PC-9 (cell line): ENCODE measurements at regions not wholly inside any gene's neighbourhood (a gene's known extent, or its start where the extent isn't known, plus 50 kb on each side); places are given as distances from the start of the nearest gene placed in this dataset.

ENCODE experiments used
- BruUV-seq: library from RNA; stranded (reverse); fragments of 400-500 nt; replicated peaks from 2 replicates; lab custom pipeline; 2021; lab: Mats Ljungman, UMichigan
- CTCF ChIA-PET: fragments of 300-600 bp; sonication (Branson Sonifier 250); formaldehyde crosslinking; loops from one replicate; lab custom pipeline; 2022; ENCODE audit warnings: antibody characterized with exemption; lab: Charles Lee
- POLR2A ChIA-PET: fragments of 300-600 bp; sonication (Branson Sonifier 250); formaldehyde crosslinking; loops from one replicate; lab custom pipeline; 2022; ENCODE audit warnings: antibody characterized with exemption; ENCODE audit not compliant: unreplicated experiment; lab: Charles Lee
- DNase-seq, 2 experiments: peaks; one replicate each; pipeline versions ENCODE4 v3.0.0 to v3.0.0-alpha.2; 2015 to 2022; ENCODE audit warnings: mixed read lengths in 1 of 2
- H2AFZ ChIP-seq: fragments of 200-600 bp; sonication (generic); 2 replicates; pipeline ENCODE4 v1.8.1; 2017; ENCODE audit warnings: antibody characterized with exemption
- H3F3A ChIP-seq: fragments of 200-600 bp; sonication (generic); 2 replicates; pipeline ENCODE4 v1.8.1; 2017; ENCODE audit warnings: antibody characterized with exemption, mild to moderate bottlenecking, low read depth; ENCODE audit not compliant: insufficient read depth
- H3K27ac ChIP-seq: fragments of 200-600 bp; sonication (generic); 2 replicates; pipeline ENCODE4 v1.6.1; 2016; ENCODE audit warnings: mixed run types
- H3K27me3 ChIP-seq: fragments of 200-600 bp; sonication (generic); 2 replicates; pipeline ENCODE4 v1.6.1; 2016; ENCODE audit warnings: low read depth, mixed run types; ENCODE audit not compliant: insufficient read depth
- H3K36me3 ChIP-seq: fragments of 200-600 bp; sonication (generic); 2 replicates; pipeline ENCODE4 v1.6.1; 2016; ENCODE audit warnings: low read depth, mixed run types
- H3K4me1 ChIP-seq: fragments of 200-600 bp; sonication (generic); replicated peaks from 2 replicates; pipeline ENCODE4 v1.6.1; 2016; ENCODE audit warnings: mixed run types; ENCODE audit not compliant: insufficient read depth
- H3K4me2 ChIP-seq: fragments of 200-600 bp; sonication (generic); 2 replicates; pipeline ENCODE4 v1.6.1; 2017; ENCODE audit warnings: mixed run types
- H3K4me3 ChIP-seq: fragments of 200-600 bp; sonication (generic); 2 replicates; pipeline ENCODE4 v1.6.1; 2016; ENCODE audit warnings: mixed run types
- H3K79me2 ChIP-seq: fragments of 200-600 bp; sonication (generic); 2 replicates; pipeline ENCODE4 v1.6.1; 2017; ENCODE audit warnings: low read depth, mixed run types
- H3K9me2 ChIP-seq: fragments of 200-600 bp; sonication (generic); 2 replicates; pipeline ENCODE4 v1.8.1; 2017; ENCODE audit warnings: mild to moderate bottlenecking; ENCODE audit not compliant: insufficient read depth
- H3K9me3 ChIP-seq: fragments of 200-600 bp; sonication (generic); 2 replicates; pipeline ENCODE4 v1.8.1; 2016; ENCODE audit warnings: low read depth; ENCODE audit not compliant: insufficient read depth
- H4K20me1 ChIP-seq: fragments of 200-600 bp; sonication (generic); 2 replicates; pipeline ENCODE4 v1.8.1; 2017; ENCODE audit not compliant: insufficient read depth
- CTCF ChIP-seq: fragments of 200-600 bp; sonication (generic); conservative IDR thresholded peaks from 2 replicates; pipeline ENCODE4 v1.6.1; 2017; ENCODE audit warnings: mixed run types, antibody characterized with exemption, mild to moderate bottlenecking, moderate library complexity
- EZH2 ChIP-seq: fragments of 200-600 bp; sonication (generic); IDR thresholded peaks from 2 replicates; pipeline ENCODE4 v1.8.0; 2017; ENCODE audit warnings: antibody characterized with exemption, low read depth
- intact Hi-C: fragments of 100-400 bp; cut with micrococcal nuclease; formaldehyde crosslinking; loops from one replicate; pipeline ENCODE4 v1.10.0; 2022; ENCODE audit not compliant: unreplicated experiment

DNA sequence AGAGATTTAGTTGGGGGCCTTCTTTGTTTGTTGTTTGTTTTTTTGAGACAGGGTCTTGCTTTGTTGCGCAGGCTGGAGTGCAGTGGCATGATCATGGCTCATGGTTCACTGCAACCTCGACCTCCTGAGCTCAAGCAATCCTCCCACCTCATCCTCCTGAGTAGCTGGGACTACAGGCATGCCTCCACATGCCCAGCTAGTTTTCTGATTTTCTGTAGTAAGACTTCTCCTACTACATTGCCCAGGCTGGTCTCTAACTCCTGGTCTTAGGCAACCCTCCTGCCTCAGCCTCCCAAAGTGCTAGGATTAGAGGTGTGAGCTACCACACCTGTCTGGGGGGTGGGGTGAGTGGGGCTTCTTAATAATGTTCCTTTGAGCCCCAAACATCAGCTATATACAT lies 148.3 kb upstream of the ADAMTS9 start:
- no TSS peak for BruUV-seq
- Histone ChIP-seq H3K4me2 (no peak overlapping the region), H3K36me3 (no peaks in the 10 kb centered on the region), H4K20me1 (no peaks in the 10 kb centered on the region), H3K9me2 (no peaks in the 10 kb centered on the region), H3K27ac (no peak overlapping the region), H3K4me1 (no peaks in the 10 kb centered on the region), H3K79me2 (no peaks in the 10 kb centered on the region), H2AFZ (no peak overlapping the region), H3F3A (no peaks in the 10 kb centered on the region), H3K27me3 (no peaks in the 10 kb centered on the region), H3K4me3 (no peak overlapping the region), H3K9me3 (no peaks in the 10 kb centered on the region)
- TF ChIP-seq CTCF = no peak
- no peak for TF ChIP-seq EZH2
- intact Hi-C loops = no loop called here
- CTCF ChIA-PET = no interaction called here
- POLR2A ChIA-PET = no interaction called here
- no peak for DNase-seq

GRCh38 chr3:64832098-64832497 lies 144.3 kb upstream of the ADAMTS9 start:
- Histone ChIP-seq H3K79me2 (no peaks in the 10 kb centered on the region), H3K4me1 (no peaks in the 10 kb centered on the region), H3K4me2 (no peak overlapping the region), H3F3A (no peaks in the 10 kb centered on the region), H3K36me3 (no peaks in the 10 kb centered on the region), H3K27me3 (no peaks in the 10 kb centered on the region), H3K27ac (no peak overlapping the region), H2AFZ (no peak overlapping the region), H3K4me3 (no peak overlapping the region), H3K9me3 (no peaks in the 10 kb centered on the region), H4K20me1 (no peaks in the 10 kb centered on the region), H3K9me2 (no peaks in the 10 kb centered on the region)
- intact Hi-C loops = no loop called here
- no TSS peak for BruUV-seq
- ChIA-PET CTCF (no interaction called here), POLR2A (no interaction called here)
- no peak for DNase-seq
- TF ChIP-seq CTCF = no peak
- no peak for TF ChIP-seq EZH2

- no peak overlapping the region for H2AFZ ChIP-seq
- no peaks in the 10 kb centered on the region for H3K9me2 ChIP-seq
- no peaks in the 10 kb centered on the region for H3K79me2 ChIP-seq
- H3K36me3 ChIP-seq = no peaks in the 10 kb centered on the region
- no peaks in the 10 kb centered on the region for H4K20me1 ChIP-seq
- intact Hi-C loops = no loop called here
- ChIA-PET POLR2A (no interaction called here), CTCF (no interaction called here)
- H3K4me3 ChIP-seq = no peak overlapping the region
- H3K27me3 ChIP-seq = no peaks in the 10 kb centered on the region
- no peak for TF ChIP-seq CTCF
- no peak for TF ChIP-seq EZH2
- no peaks in the 10 kb centered on the region for H3K9me3 ChIP-seq
- H3F3A ChIP-seq = no peaks in the 10 kb centered on the region
- no TSS peak for BruUV-seq
- no peak overlapping the region for H3K27ac ChIP-seq
- H3K4me1 ChIP-seq = no peaks in the 10 kb centered on the region
- no peak for DNase-seq
- H3K4me2 ChIP-seq = no peak overlapping the region
Measured at GRCh38 chr3:64830681-64831080, 142.9 kb upstream of the ADAMTS9 start.
